ENCODE measurements at regions not wholly inside any gene's neighbourhood (a gene's known extent, or its start where the extent isn't known, plus 50 kb on each side); places are given as distances from the start of the nearest gene placed in this dataset.
"Not testable (repeated sequence)": the region's sequence is repeated elsewhere in the genome, so short reads cannot be mapped to it uniquely, and the experiment has no call there.

GRCh38 chr5:67802766-67803165, 412.8 kb upstream of the PIK3R1 start:
- DNase-seq = no peak
- H3K27ac ChIP-seq = no peak overlapping the region
- no peaks in the 10 kb centered on the region for H3K9me3 ChIP-seq (ENCODE audit: severe bottlenecking)
- TF ChIP-seq, protein P1, sequence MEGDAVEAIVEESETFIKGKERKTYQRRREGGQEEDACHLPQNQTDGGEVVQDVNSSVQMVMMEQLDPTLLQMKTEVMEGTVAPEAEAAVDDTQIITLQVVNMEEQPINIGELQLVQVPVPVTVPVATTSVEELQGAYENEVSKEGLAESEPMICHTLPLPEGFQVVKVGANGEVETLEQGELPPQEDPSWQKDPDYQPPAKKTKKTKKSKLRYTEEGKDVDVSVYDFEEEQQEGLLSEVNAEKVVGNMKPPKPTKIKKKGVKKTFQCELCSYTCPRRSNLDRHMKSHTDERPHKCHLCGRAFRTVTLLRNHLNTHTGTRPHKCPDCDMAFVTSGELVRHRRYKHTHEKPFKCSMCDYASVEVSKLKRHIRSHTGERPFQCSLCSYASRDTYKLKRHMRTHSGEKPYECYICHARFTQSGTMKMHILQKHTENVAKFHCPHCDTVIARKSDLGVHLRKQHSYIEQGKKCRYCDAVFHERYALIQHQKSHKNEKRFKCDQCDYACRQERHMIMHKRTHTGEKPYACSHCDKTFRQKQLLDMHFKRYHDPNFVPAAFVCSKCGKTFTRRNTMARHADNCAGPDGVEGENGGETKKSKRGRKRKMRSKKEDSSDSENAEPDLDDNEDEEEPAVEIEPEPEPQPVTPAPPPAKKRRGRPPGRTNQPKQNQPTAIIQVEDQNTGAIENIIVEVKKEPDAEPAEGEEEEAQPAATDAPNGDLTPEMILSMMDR (IDR thresholded peaks at IDR 0.05; ENCODE audit: low read depth, low read length) = no peak
- no peaks in the 10 kb centered on the region for H3K36me3 ChIP-seq
- H3K4me3 ChIP-seq (ENCODE audit: low read depth, low read length) = no peak overlapping the region
- H3K27me3 ChIP-seq (ENCODE audit: insufficient read depth, low read depth, severe bottlenecking) = no peaks in the 10 kb centered on the region

- DNase-seq = no peak
- no peaks in the 10 kb centered on the region for H3K36me3 ChIP-seq
- no peaks in the 10 kb centered on the region for H3K27me3 ChIP-seq (ENCODE audit: insufficient read depth, low read depth, severe bottlenecking)
- no peak overlapping the region for H3K27ac ChIP-seq
- H3K4me3 ChIP-seq (ENCODE audit: low read depth, low read length) = no peak overlapping the region
- TF ChIP-seq, protein P1 (IDR thresholded peaks at IDR 0.05; ENCODE audit: low read depth, low read length) = no peak
- no peaks in the 10 kb centered on the region for H3K9me3 ChIP-seq (ENCODE audit: severe bottlenecking)
Observed at GRCh38 chr5:67799732-67800234, 415.8 kb upstream of the PIK3R1 start.

DNA sequence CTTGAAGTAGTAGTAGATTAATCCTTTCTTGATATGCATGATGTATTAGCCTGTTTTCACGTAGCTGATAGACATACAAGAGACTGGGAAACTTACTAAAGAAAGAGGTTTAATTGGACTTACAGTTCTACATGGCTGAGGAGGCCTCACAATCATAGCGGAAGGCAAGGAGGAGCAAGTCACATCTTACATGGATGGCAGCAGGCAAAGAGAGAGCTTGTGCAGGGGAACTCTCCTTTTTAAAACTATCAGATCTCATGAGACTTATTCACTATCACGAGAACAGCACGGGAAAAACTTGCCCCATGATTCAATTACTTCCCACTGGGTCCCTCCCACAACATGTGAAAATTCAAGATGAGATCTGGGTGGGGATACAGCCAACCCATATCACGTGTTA, 417.1 kb upstream of the PIK3R1 start:
- DNase-seq; H3K9me3 ChIP-seq (ENCODE audit: severe bottlenecking); H3K27ac ChIP-seq; H3K4me3 ChIP-seq (ENCODE audit: low read depth, low read length); H3K27me3 ChIP-seq (ENCODE audit: insufficient read depth, low read depth, severe bottlenecking); H3K36me3 ChIP-seq: not testable (repeated sequence)

DNA sequence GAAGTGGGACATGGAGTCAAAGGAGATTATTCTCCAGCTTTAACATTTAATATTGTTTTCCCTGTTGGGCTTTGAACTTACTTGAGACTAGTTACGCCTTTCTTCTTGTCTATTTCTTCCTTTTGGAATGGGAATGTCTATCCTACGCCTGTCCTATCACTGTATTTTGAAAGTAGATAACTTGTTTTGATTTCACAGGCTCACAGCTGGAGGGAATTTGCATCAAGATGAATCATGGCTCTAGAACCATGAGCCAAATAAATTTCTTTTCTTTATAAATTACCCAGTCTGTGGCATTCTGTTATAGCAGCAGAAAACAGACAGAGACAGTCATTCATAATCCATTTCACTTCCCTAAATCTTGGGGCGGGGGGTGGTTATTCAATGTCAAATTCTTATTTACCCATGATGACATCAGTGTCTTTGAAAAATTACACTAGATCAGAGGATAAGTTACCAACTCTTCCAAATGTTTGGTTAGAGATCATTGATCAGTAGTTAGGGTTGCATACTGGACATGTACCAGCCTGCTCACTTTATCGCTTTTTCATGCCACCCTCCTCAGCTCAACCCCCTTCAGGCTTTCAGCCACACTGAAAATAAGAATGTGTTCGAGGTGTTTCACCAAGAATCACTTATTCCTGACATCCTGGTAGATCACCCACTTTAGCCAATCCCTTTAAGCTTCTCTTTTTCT, 419.6 kb upstream of the PIK3R1 start:
- Histone ChIP-seq H3K4me3 (ENCODE audit: low read depth, low read length) (no peak overlapping the region), H3K9me3 (ENCODE audit: severe bottlenecking) (no peaks in the 10 kb centered on the region), H3K27ac (no peak overlapping the region), H3K27me3 (ENCODE audit: insufficient read depth, low read depth, severe bottlenecking) (no peaks in the 10 kb centered on the region), H3K36me3 (no peaks in the 10 kb centered on the region)
- DNase-seq = no peak
- TF ChIP-seq, protein P1 (IDR thresholded peaks at IDR 0.05; ENCODE audit: low read depth, low read length) = no peak

GRCh38 chr5:67793966-67794365, 421.6 kb upstream of the PIK3R1 start:
- Histone ChIP-seq H3K9me3 (ENCODE audit: severe bottlenecking) (no peaks in the 10 kb centered on the region), H3K27me3 (ENCODE audit: insufficient read depth, low read depth, severe bottlenecking) (no peaks in the 10 kb centered on the region), H3K27ac (no peak overlapping the region), H3K36me3 (no peaks in the 10 kb centered on the region), H3K4me3 (ENCODE audit: low read depth, low read length) (no peak overlapping the region)
- no peak for DNase-seq
- TF ChIP-seq, protein P1 (IDR thresholded peaks at IDR 0.05; ENCODE audit: low read depth, low read length) = no peak

- TF ChIP-seq, protein P1 (IDR thresholded peaks at IDR 0.05; ENCODE audit: low read depth, low read length) = no peak
- H3K27ac ChIP-seq = no peak overlapping the region
- DNase-seq = no peak
- H3K27me3 ChIP-seq (ENCODE audit: insufficient read depth, low read depth, severe bottlenecking) = no peaks in the 10 kb centered on the region
- no peaks in the 10 kb centered on the region for H3K36me3 ChIP-seq
- no peaks in the 10 kb centered on the region for H3K9me3 ChIP-seq (ENCODE audit: severe bottlenecking)
- no peak overlapping the region for H3K4me3 ChIP-seq (ENCODE audit: low read depth, low read length)
Observed at GRCh38 chr5:67793418-67793817, 422.1 kb upstream of the PIK3R1 start.

All from WERI-Rb-1 (cell line).